Left colon (tissue), 2 donors: ENCODE measurements at regions not wholly inside any gene's neighbourhood (a gene's known extent, or its start where the extent isn't known, plus 50 kb on each side); places are given as distances from the start of the nearest gene placed in this dataset.

Source experiments
- ATAC-seq: fragments of 200-7000 bp; cut with Tn5 transposase; one replicate; pipeline ENCODE4 v1.9.1; 2020; ENCODE audit warnings: mild to moderate bottlenecking, moderate library complexity
- DNase-seq, 2 donors: peaks; one replicate each; pipeline ENCODE4 v3.0.0-alpha.2; 2020
- intact Hi-C, 2 donors: fragments of 100-400 bp; cut with DNase I in 1 of 2; cut with micrococcal nuclease in 1 of 2; formaldehyde crosslinking; loops; one replicate each; pipeline versions ENCODE4 v1.11.2 to v1.14.0; 2022; cut with DNase I, micrococcal nuclease
- donor health status: DM: no; HTN: no; CAD: no.
- donor health status: DM: yes; HTN: yes; CAD: no.

- no peak for DNase-seq
- intact Hi-C loops, result no loop called here
- ATAC-seq, result no peak
These were observed 308.9 kb downstream of the DHX35 start for GRCh38 chr20:39270837-39271604.

DNA sequence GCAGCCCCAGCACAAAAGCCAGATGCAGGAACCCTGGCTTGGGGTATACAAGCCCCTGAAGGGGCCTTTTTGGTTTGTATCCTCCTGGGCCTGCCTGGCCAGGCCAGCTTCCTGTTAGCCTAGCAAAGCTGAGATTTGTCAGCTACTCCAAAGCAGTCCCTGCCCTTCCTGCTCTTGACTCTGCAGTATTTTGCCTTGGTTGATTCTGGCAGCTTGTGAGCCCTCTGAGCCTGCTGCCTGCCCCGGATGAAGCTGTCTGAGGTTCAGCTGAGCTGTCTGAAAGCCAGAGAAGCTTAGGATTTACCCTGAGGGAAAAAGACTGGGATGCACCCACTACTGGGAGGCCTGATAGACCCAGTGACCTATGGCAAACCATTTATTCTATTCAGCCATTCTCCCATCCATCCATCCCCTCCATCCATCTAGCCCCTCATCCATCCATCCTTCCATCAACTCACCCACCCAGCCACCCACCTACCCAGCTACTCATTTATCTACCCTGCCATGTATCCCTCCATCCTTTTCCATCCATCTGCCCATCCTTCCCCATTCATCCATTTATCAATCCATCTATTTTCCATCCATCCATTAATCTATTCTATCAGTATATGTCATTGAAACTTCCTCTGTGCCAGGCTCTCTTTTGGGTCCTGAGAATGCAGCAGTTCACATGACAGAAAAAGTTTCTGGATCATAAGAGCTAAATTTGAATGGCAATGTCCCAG lies 307.5 kb downstream of the DHX35 start:
- DNase-seq (no peak), ATAC-seq (no peak)
- intact Hi-C loops, result loop anchor here in 1 of 2 donors (10.0 kb wide), 1 partner anchor 605 kb away; no protein-coding TSS in a partner anchor

DNA sequence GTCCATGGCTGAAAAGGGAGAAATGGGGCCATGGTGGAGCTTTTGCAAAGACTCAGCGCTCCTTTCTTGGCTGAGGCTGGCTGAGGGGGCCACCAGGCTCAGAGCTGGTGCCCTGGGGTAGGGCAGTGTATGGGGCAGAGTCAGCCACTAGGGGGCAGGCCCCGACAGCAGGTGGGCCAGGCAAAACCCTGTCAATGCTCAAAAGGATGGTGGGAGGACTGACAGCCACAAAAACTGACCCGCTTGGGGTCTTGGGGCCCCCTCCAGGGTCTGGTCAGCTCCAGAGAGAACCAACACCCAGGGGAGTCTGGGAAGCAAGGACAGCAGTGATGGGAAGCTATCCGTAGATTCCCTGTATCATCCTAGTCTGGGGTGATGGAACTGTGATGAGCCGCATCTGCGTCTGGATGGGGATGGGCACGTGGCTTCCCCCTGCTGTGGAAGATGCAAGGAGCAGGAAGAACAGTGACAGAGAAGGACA lies 306.9 kb downstream of the DHX35 start:
- peak in 1 of 2 donors; percentile 65 for DNase-seq
- peak; percentile 77 for ATAC-seq
- intact Hi-C loops, result loop anchor here in 1 of 2 donors (10.0 kb wide), 1 partner anchor 606 kb away; no protein-coding TSS in a partner anchor

DNA sequence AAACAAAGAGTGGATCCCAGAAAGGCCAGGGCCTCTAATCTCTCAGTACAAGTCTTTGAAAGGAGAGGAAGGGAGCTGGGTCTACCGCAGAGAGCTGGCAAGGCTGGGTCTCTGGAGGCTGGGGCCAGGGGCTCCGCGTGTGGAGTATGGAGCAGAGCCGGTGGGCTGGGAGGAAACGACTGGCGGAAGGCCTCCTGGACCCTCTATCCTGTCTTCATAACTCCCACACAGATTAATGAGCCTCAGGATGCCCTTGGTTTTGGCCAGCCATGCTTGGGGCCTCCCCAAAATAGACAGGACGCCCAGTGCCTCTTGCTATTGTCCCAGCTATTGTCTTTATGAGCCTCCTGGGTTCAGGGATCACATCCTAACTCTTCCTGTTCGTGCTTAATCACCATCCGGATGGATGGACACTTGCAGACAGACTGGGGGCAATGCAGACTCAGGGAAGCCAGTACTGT lies 306.4 kb downstream of the DHX35 start:
- no peak for DNase-seq
- ATAC-seq, result no peak
- intact Hi-C loops, result loop anchor here in 1 of 2 donors (10.0 kb wide), 1 partner anchor 606 kb away; no protein-coding TSS in a partner anchor

DNA sequence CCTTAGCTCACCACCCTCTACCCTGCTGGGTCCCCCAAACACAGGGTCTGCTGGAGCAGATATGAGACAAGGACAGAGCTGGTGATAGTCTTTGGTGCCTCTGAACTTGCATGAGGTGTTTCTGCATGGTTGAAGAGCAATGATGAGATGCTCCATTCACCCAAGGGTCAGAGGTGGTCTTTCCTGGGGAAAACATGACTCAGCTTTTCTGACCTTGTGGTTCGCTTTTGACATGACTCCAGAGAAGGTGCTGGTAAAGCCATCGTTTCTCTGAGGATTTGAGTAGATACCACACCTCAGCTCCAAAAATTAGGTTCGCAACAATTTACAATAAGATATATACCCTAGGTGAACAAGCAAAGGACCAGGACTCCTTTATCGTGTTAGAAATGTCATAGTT lies 304.8 kb downstream of the DHX35 start:
- DNase-seq (no peak), ATAC-seq (no peak)
- intact Hi-C loops, result loop anchor here in 1 of 2 donors (10.0 kb wide), 1 partner anchor 608 kb away; no protein-coding TSS in a partner anchor

- intact Hi-C loops, result loop anchor here in 1 of 2 donors (10.0 kb wide), 1 partner anchor 610 kb away; no protein-coding TSS in a partner anchor
These were observed 302.5 kb downstream of the DHX35 start for GRCh38 chr20:39264506-39265172.

DNA sequence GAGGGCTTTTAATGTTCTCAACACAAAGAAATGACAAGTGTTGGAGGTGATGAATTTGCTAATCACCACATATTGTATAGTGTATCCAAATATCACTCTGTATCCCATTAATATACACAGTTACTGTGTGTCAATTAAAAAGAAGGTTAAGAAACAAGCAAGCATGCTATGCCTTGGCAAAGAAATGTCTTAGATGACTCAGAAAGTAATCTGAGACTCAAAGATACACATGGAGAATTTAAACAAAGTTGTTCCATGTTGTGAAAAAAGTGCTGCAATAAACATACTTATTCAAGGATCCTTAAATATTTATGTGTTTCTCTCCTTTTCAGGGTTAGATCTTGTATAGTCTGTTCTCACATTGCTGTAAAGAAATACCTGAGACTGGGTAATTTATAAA lies 300.9 kb downstream of the DHX35 start:
- no peak for DNase-seq
- ATAC-seq, result no peak
- intact Hi-C loops, result loop anchor here in 1 of 2 donors (10.0 kb wide), 1 partner anchor 612 kb away; no protein-coding TSS in a partner anchor

More at GRCh38 chr20:39264506-39265172, 302.5 kb downstream of the DHX35 start:
- peak; percentile 60 for ATAC-seq
- peak; percentile 32 to 49 for DNase-seq

DNA sequence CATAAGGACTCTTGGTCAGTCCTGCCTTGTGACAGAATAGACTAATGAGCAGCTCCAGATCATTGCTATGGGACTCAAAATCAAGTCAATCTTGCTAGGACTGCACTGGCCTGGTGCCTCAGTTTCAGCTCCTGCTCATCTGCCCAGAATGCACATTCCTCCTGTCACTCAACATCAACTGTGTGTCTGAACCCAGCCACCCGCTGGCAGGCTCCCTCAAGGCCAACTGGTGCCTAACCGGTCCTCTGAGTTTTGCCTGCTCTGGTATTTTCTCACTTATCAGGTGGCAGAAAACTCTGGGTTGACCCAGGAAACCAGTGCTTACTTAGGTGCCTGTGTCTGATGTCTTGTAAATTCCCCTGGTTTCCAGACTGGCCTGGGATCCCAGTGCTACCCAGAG lies 297.7 kb downstream of the DHX35 start:
- ATAC-seq, result no peak
- intact Hi-C loops, result loop anchor here in 1 of 2 donors (10.0 kb wide), 1 partner anchor 615 kb away; no protein-coding TSS in a partner anchor
- DNase-seq, result no peak

DNA sequence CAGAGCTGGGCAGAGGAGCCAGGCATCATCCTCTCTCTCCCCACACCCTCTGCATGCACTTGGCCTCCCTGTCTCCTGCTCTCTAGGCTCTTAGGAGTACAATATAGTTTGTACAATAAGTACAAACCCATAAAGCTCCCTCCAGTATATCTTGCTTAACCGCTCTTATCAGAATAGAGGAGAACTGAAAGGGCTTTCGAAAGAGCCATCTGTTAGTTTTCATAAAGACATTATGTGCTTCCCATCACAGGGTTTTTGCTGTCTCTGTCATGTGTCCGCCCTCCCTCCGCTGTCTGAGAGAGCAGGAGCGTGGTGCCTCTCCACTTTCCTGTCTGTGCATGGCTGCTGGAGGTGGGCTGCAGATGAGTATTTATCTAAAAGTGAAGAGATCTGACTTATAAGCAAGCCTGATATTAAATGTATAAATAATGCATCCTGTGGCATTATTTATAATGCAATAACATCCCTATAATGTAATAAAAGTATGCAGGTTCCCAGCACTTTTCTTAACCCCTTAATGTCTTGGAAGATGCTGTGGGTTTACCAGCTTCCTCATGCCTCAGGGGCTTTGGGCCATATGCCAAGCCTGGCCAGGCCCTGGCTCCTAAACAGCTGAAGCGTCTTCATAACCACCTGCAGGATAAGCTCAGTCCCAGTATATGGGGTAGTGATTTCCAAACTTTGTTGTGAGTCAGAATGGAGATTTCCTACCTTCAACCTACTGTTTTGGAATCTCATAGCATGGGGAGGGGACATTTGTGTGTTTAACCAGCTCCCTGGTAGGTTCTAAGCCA lies 297.1 kb downstream of the DHX35 start:
- intact Hi-C loops, result no loop called here
- DNase-seq, result no peak
- ATAC-seq, result no peak

DNA sequence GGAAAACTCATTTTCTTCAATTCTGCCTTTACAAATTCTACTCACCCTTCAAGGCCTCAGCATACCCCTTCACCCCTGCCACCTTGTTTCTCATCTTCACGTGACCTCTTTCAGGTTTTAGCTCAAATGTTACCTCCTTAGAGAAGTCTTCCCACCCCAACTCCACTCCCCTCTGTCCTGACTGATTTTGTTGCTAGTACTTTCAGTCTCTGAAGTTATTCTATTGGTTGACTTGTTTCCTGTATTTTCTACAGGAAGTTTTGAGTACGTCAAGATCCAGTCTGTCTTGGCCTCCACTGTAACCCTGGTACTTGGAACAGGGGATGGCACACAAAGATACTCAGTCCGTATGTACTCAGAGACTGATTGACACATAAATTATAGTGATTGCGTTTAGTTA lies 296.1 kb downstream of the DHX35 start:
- ATAC-seq (no peak), DNase-seq (no peak)
- intact Hi-C loops, result no loop called here

GRCh38 chr20:39253051-39253755 lies 291.1 kb downstream of the DHX35 start:
- ATAC-seq, result no peak
- intact Hi-C loops, result no loop called here
- DNase-seq, result no peak

GRCh38 chr20:39252035-39252434 lies 289.9 kb downstream of the DHX35 start:
- DNase-seq (no peak), ATAC-seq (no peak)
- intact Hi-C loops, result no loop called here

DNA sequence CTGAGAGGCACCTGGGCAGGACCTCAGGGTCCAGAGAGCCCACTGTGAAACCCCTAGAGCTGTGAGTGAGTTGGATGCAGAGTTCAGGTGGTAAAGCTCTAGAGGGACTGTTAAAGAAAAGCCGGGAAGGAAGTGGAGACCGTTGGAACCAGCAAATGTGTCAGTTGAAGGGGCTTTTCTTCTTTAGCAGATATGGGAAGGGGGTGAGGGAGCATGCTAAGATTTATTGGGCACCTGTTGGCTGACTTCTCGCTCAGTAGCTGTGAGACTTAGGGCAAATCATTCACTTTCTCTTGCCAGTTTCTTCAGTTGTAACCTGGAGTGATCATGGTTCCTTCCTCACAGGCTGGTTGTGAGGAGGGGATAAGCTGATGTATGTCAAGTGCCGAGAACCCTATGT lies 287.7 kb downstream of the DHX35 start:
- no peak for ATAC-seq
- no peak for DNase-seq
- intact Hi-C loops, result no loop called here

GRCh38 chr20:39248862-39249485 lies 286.8 kb downstream of the DHX35 start:
- ATAC-seq, result no peak
- intact Hi-C loops, result no loop called here

GRCh38 chr20:39248171-39248861 lies 286.2 kb downstream of the DHX35 start:
- no peak for DNase-seq
- no peak for ATAC-seq
- intact Hi-C loops, result no loop called here

More at GRCh38 chr20:39248862-39249485, 286.8 kb downstream of the DHX35 start:
- DNase-seq, result no peak

DNA sequence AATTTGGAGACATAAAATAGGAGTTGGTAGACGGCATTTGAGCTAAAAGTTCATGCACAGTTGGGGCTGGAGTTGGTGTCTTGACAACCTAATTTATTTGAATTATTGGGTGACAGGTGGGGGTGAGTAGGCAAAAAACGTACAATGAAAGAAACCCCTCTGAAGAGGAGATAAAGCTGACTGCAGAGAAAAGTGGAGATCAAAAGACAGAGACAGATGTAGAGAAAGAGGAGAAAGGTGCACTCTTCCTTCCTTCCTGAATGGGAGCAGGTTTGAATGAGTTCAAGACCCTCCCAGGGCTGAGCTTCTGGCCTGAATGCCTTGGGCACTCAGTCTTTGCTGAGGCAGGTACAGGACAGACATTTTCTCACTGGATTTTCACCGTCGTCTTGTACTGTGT lies 284.3 kb downstream of the DHX35 start:
- intact Hi-C loops, result no loop called here
- ATAC-seq, result no peak
- DNase-seq, result no peak
